ENCODE measurements at regions not wholly inside any gene's neighbourhood (a gene's known extent, or its start where the extent isn't known, plus 50 kb on each side); places are given as distances from the start of the nearest gene placed in this dataset.
A peak's percentile ranks its signal among the peaks of the same experiment; 100 is the strongest.

GRCh38 chr6:6851949-6852261, 255.9 kb upstream of the RREB1 start:
- DNase-seq (ENCODE audit: insufficient read length), result no peak
- no peak for FAIRE-seq

GRCh38 chr6:6856538-6857523, 250.9 kb upstream of the RREB1 start:
- TF ChIP-seq TAF1 (IDR thresholded peaks at IDR 0.05; ENCODE audit: borderline replicate concordance, low read depth, low read length) (0 out of 2 replicates have a peak, but pooled peaks have one; percentile 42), POLR2A (IDR thresholded peaks at IDR 0.05; ENCODE audit: low read depth, low read length) (peak; percentile 84), POLR2AphosphoS5 (IDR thresholded peaks at IDR 0.05; ENCODE audit: low read depth, low read length) (peak; percentile 87)

More at GRCh38 chr6:6851949-6852261, 255.9 kb upstream of the RREB1 start:
- TF ChIP-seq POLR2AphosphoS5 (IDR thresholded peaks at IDR 0.05; ENCODE audit: low read depth, low read length), result no peak
- no peak for TF ChIP-seq TAF1 (IDR thresholded peaks at IDR 0.05; ENCODE audit: borderline replicate concordance, low read depth, low read length)
- no peak for TF ChIP-seq POLR2A (IDR thresholded peaks at IDR 0.05; ENCODE audit: low read depth, low read length)

GRCh38 chr6:6857528-6857927, 250.2 kb upstream of the RREB1 start:
- no peak for TF ChIP-seq POLR2A (IDR thresholded peaks at IDR 0.05; ENCODE audit: low read depth, low read length)
- no peak for TF ChIP-seq TAF1 (IDR thresholded peaks at IDR 0.05; ENCODE audit: borderline replicate concordance, low read depth, low read length)
- no peak for TF ChIP-seq POLR2AphosphoS5 (IDR thresholded peaks at IDR 0.05; ENCODE audit: low read depth, low read length)
- DNase-seq (ENCODE audit: insufficient read length) (no peak), FAIRE-seq (no peak)

More at GRCh38 chr6:6856538-6857523, 250.9 kb upstream of the RREB1 start:
- peak; percentile 56 for FAIRE-seq
- peak; percentile 35 for DNase-seq (ENCODE audit: insufficient read length)

- FAIRE-seq (no peak), DNase-seq (ENCODE audit: insufficient read length) (no peak)
- TF ChIP-seq POLR2AphosphoS5 (IDR thresholded peaks at IDR 0.05; ENCODE audit: low read depth, low read length) (no peak), POLR2A (IDR thresholded peaks at IDR 0.05; ENCODE audit: low read depth, low read length) (no peak), TAF1 (IDR thresholded peaks at IDR 0.05; ENCODE audit: borderline replicate concordance, low read depth, low read length) (no peak)
These were observed 249.2 kb upstream of the RREB1 start for GRCh38 chr6:6858533-6858982.

GRCh38 chr6:6859105-6859504, 248.7 kb upstream of the RREB1 start:
- FAIRE-seq, result no peak
- no peak for DNase-seq (ENCODE audit: insufficient read length)
- TF ChIP-seq TAF1 (IDR thresholded peaks at IDR 0.05; ENCODE audit: borderline replicate concordance, low read depth, low read length), result no peak
- TF ChIP-seq POLR2A (IDR thresholded peaks at IDR 0.05; ENCODE audit: low read depth, low read length), result no peak
- TF ChIP-seq POLR2AphosphoS5 (IDR thresholded peaks at IDR 0.05; ENCODE audit: low read depth, low read length), result no peak

- TF ChIP-seq POLR2AphosphoS5 (IDR thresholded peaks at IDR 0.05; ENCODE audit: low read depth, low read length), result no peak
These were observed 248.0 kb upstream of the RREB1 start for GRCh38 chr6:6859722-6860121.

GRCh38 chr6:6860863-6861262, 246.9 kb upstream of the RREB1 start:
- FAIRE-seq (no peak), DNase-seq (ENCODE audit: insufficient read length) (no peak)
- TF ChIP-seq POLR2A (IDR thresholded peaks at IDR 0.05; ENCODE audit: low read depth, low read length), result no peak
- TF ChIP-seq TAF1 (IDR thresholded peaks at IDR 0.05; ENCODE audit: borderline replicate concordance, low read depth, low read length), result no peak
- TF ChIP-seq POLR2AphosphoS5 (IDR thresholded peaks at IDR 0.05; ENCODE audit: low read depth, low read length), result no peak

More at GRCh38 chr6:6859722-6860121, 248.0 kb upstream of the RREB1 start:
- FAIRE-seq, result no peak
- DNase-seq (ENCODE audit: insufficient read length), result no peak

GRCh38 chr6:6861351-6861894, 246.3 kb upstream of the RREB1 start:
- FAIRE-seq (no peak), DNase-seq (ENCODE audit: insufficient read length) (no peak)
- no peak for TF ChIP-seq POLR2AphosphoS5 (IDR thresholded peaks at IDR 0.05; ENCODE audit: low read depth, low read length)
- no peak for TF ChIP-seq TAF1 (IDR thresholded peaks at IDR 0.05; ENCODE audit: borderline replicate concordance, low read depth, low read length)
- TF ChIP-seq POLR2A (IDR thresholded peaks at IDR 0.05; ENCODE audit: low read depth, low read length), result no peak

- no peak for FAIRE-seq
- no peak for TF ChIP-seq POLR2AphosphoS5 (IDR thresholded peaks at IDR 0.05; ENCODE audit: low read depth, low read length)
- no peak for TF ChIP-seq TAF1 (IDR thresholded peaks at IDR 0.05; ENCODE audit: borderline replicate concordance, low read depth, low read length)
- no peak for TF ChIP-seq POLR2A (IDR thresholded peaks at IDR 0.05; ENCODE audit: low read depth, low read length)
- DNase-seq (ENCODE audit: insufficient read length), result no peak
These were observed 245.8 kb upstream of the RREB1 start for GRCh38 chr6:6861995-6862394.

- TF ChIP-seq TAF1 (IDR thresholded peaks at IDR 0.05; ENCODE audit: borderline replicate concordance, low read depth, low read length), result no peak
- TF ChIP-seq POLR2A (IDR thresholded peaks at IDR 0.05; ENCODE audit: low read depth, low read length), result no peak
- no peak for TF ChIP-seq POLR2AphosphoS5 (IDR thresholded peaks at IDR 0.05; ENCODE audit: low read depth, low read length)
- DNase-seq (ENCODE audit: insufficient read length), result no peak
- no peak for FAIRE-seq
These were observed 243.7 kb upstream of the RREB1 start for GRCh38 chr6:6863970-6864639.

GRCh38 chr6:6865611-6866010, 242.2 kb upstream of the RREB1 start:
- no peak for FAIRE-seq
- no peak for TF ChIP-seq TAF1 (IDR thresholded peaks at IDR 0.05; ENCODE audit: borderline replicate concordance, low read depth, low read length)
- no peak for TF ChIP-seq POLR2AphosphoS5 (IDR thresholded peaks at IDR 0.05; ENCODE audit: low read depth, low read length)
- TF ChIP-seq POLR2A (IDR thresholded peaks at IDR 0.05; ENCODE audit: low read depth, low read length), result no peak
- DNase-seq (ENCODE audit: insufficient read length), result no peak

Measured in GM12892 (cell line).